T-helper 2 cell treated with Interferon-gamma antibody and Interleukin-4, amounts not matched to agents 5 μg/mL and 100 μg/mL, for 36 hours (primary cell): ENCODE measurements at regions not wholly inside any gene's neighbourhood (a gene's known extent, or its start where the extent isn't known, plus 50 kb on each side); places are given as distances from the start of the nearest gene placed in this dataset.

ENCODE experiments used
- DNase-seq: peaks from one replicate; pipeline ENCODE4 v3.0.0; 2021; ENCODE audit warnings: low spot score
- H3K27ac Mint-ChIP-seq: one replicate; pipeline ENCODE4 v1.8.0; 2021; ENCODE audit warnings: mild to moderate bottlenecking, mixed read lengths
- H3K27me3 Mint-ChIP-seq: one replicate; pipeline ENCODE4 v1.8.0; 2021; ENCODE audit warnings: low read depth, mixed read lengths
- H3K36me3 Mint-ChIP-seq: one replicate; pipeline ENCODE4 v1.8.0; 2021; ENCODE audit warnings: low read depth, mixed read lengths
- H3K4me1 Mint-ChIP-seq: one replicate; pipeline ENCODE4 v1.8.0; 2021; ENCODE audit warnings: low read depth, mixed read lengths
- H3K4me3 Mint-ChIP-seq: one replicate; pipeline ENCODE4 v1.8.0; 2022; ENCODE audit warnings: mild to moderate bottlenecking, moderate library complexity, mixed read lengths
- H3K9me3 Mint-ChIP-seq: one replicate; pipeline ENCODE4 v1.8.0; 2021; ENCODE audit warnings: mixed read lengths

DNA sequence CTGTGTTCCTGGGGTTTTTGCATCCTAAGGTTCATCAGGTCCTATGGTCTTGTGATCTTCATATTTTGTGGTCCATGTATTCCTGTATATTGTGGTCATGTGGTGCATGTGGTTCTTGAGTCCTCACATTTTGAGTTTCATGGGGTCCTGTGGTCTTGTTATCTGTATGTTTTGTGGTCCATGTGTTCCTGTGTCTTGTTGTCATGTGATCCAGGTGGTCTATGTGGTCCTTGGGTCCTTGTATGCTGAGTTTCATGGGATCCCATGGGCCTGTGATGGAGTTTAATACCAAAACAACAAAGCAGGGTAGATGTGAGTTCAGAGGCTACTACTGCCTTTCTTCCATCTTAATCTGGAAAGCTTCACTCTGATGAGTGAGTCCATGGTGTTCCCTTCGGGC is 166.4 kb downstream of the TMEM18 start:
- H3K27ac Mint-ChIP-seq: no peak overlapping the region
- no peaks in the 10 kb centered on the region for H3K9me3 Mint-ChIP-seq
- no peaks in the 10 kb centered on the region for H3K4me1 Mint-ChIP-seq
- H3K4me3 Mint-ChIP-seq: no peak overlapping the region
- no peaks in the 10 kb centered on the region for H3K36me3 Mint-ChIP-seq
- DNase-seq: no peak
- H3K27me3 Mint-ChIP-seq: peaks cover 6% of the 10 kb centered on the region

DNA sequence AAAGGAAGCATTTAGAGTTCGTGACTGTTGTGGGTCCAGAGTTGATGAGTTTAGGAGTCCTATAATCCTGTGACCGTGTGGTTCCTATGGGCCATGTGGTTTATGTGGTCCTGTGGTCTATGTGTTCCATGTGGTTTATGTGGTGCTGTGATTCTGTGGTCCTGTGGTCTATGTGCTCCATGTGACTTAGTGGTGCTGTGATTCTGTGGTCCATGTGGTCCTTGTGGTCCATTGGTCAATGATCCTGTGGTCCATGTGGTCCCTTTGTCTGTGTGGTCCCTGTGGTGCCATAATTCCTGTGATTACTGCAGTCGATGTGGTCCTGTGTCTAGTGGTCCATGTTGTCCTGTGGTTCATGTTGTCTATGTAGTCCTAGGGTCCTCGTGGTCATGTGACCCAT is 167.3 kb downstream of the TMEM18 start:
- Mint-ChIP-seq H3K27me3 (peaks cover 6% of the 10 kb centered on the region), H3K4me3 (no peak overlapping the region), H3K36me3 (no peaks in the 10 kb centered on the region), H3K27ac (no peak overlapping the region), H3K9me3 (no peaks in the 10 kb centered on the region), H3K4me1 (no peaks in the 10 kb centered on the region)
- no peak for DNase-seq

DNA sequence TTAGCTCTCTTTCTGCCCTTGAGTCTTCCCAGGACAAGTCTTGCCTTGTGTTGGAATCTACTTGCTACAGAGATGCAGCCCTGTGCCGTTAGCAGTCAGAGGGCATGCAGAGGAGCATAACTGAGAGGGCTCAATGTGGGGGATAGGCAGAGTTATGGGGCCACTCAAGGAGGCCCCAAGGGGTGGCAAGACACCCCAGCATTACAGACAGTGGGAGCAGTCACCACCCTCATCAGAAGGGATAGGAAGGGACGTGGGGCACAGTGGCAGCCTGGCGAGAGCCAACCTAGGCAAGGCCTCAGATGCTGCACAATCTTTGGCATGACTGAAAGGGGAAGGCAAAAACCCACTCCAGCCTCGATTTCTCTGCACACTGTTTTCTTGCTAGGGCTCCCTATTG is 169.1 kb downstream of the TMEM18 start:
- Mint-ChIP-seq H3K27me3 (peaks cover 5% of the 10 kb centered on the region), H3K9me3 (no peaks in the 10 kb centered on the region), H3K4me1 (no peaks in the 10 kb centered on the region), H3K27ac (no peak overlapping the region), H3K4me3 (no peak overlapping the region), H3K36me3 (no peaks in the 10 kb centered on the region)
- DNase-seq: no peak

DNA sequence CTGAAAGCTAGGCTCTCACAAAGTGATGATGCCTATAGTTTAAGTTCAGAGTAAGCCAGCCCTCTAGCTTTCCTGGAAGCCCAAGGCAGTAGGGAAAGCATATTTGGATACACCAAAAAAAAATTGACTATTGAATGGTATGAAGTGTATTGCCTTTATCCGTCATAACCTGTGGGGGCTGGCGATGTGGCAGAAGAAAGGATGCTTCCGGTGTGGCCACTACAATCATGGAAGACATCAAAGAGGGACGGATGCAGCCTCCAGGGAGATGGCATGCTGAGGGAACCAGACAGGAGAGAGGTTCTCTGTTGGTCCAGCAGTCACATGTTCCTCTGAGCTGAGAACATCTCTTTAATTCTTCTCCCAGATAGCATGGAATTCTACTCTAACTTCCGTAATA is 170.3 kb downstream of the TMEM18 start:
- Mint-ChIP-seq H3K9me3 (no peaks in the 10 kb centered on the region), H3K27me3 (peaks cover 2% of the 10 kb centered on the region)

DNA sequence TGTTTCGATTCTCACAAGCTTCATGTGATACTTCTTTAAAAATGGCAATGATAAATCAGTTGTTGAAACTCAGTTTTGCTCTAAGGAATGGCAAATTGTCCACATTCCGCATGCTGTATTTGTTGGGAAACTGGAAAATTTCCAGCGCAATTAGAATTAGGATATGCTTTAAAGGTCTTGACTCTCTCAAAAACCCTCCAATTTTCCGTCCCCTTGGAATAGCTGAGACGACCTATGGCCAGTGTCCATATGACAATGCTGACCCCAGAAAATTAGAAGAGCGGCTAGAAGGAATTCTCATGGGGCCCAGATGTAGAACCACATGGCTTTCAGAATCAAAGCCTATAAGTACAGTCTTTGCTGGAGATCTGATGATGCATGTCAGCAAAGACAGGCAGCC is 170.8 kb downstream of the TMEM18 start:
- H3K4me3 Mint-ChIP-seq: no peak overlapping the region
- H3K4me1 Mint-ChIP-seq: no peaks in the 10 kb centered on the region
- H3K36me3 Mint-ChIP-seq: no peaks in the 10 kb centered on the region
- no peaks in the 10 kb centered on the region for H3K9me3 Mint-ChIP-seq
- no peak for DNase-seq
- H3K27me3 Mint-ChIP-seq: peaks cover 2% of the 10 kb centered on the region
- H3K27ac Mint-ChIP-seq: no peak overlapping the region

More for the DNA sequence above, 170.3 kb downstream of the TMEM18 start:
- no peak for DNase-seq
- H3K4me3 Mint-ChIP-seq: no peak overlapping the region
- no peaks in the 10 kb centered on the region for H3K36me3 Mint-ChIP-seq
- H3K27ac Mint-ChIP-seq: no peak overlapping the region
- no peaks in the 10 kb centered on the region for H3K4me1 Mint-ChIP-seq

DNA sequence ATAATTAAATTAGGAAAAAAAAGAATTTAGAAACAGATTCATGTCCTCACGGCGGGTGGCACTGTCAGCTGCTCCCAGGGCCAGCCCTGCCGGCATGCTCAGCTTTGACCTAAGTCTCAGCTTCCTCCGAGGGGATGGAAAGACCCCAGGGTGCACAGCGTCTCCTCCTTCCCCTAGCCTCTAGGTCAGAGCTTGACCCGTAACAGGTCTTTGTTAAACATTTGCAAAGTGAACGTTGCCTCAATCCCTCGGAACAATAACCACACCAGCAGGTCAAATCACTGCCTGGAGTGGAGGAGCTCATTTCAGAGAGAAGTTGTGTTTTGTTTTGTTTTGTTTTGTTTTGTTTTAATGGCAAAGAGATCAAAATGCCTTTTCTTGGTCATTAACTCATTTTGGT is 171.3 kb downstream of the TMEM18 start:
- H3K27ac Mint-ChIP-seq: no peak overlapping the region
- H3K9me3 Mint-ChIP-seq: no peaks in the 10 kb centered on the region
- H3K4me1 Mint-ChIP-seq: no peaks in the 10 kb centered on the region
- no peak overlapping the region for H3K4me3 Mint-ChIP-seq
- no peaks in the 10 kb centered on the region for H3K36me3 Mint-ChIP-seq
- DNase-seq: no peak
- peaks cover 2% of the 10 kb centered on the region for H3K27me3 Mint-ChIP-seq

DNA sequence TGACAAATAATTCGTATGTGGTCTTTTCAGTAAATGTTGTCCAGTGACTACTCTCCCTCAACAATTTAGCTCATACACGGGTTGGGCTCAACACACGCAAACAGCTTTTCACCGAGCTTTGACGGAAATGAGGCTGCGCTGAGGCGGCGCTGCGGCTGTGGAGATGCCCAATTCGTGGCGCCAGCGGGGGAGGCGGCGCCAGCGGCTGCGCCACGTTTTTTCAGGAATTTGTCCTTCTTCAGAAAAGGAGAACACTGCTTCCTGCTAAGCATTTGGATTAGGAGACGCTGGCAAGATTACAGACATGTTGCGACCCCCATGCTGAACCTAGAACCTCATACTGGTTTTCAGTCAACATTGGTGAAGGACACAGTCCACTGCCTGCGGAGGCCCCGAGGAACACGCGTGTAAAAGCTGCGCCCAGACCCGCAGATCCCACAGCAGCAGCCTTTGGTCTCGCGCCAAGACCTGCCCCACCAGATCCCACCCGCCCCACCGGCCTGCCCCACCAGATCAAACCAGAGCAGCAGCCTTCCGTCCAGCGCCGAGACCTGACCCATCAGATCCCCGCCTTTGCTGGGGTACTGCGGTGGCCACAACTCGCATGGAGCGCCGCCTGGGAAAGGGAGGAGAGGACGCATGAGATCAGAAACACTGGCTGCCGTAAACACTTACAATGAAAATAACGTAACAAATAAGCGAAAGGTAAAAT is 173.8 kb downstream of the TMEM18 start:
- Mint-ChIP-seq H3K27me3 (peaks cover 2% of the 10 kb centered on the region), H3K4me1 (no peaks in the 10 kb centered on the region), H3K9me3 (no peaks in the 10 kb centered on the region)

DNA sequence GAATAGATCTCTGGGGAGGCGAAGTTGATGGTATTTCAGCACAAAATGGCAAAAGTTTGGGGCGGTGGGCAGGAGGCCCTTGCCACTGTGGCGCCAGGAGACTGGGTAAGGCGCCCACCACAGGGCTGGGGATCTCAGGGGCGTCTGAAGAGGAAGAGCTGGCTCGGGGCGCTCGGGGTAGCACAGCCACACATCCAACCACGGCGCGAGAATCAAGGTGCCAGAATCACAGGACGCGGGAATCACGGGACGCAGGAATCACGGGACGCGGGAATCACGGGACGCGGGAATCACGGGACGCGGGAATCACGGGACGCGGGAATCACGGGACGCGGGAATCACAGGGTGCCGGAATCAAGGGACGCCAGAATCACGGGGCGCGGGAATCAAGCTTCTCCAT is 174.4 kb downstream of the TMEM18 start:
- no peak overlapping the region for H3K27ac Mint-ChIP-seq
- no peak for DNase-seq
- H3K36me3 Mint-ChIP-seq: no peaks in the 10 kb centered on the region
- H3K4me1 Mint-ChIP-seq: no peaks in the 10 kb centered on the region
- no peaks in the 10 kb centered on the region for H3K9me3 Mint-ChIP-seq
- peaks cover 2% of the 10 kb centered on the region for H3K27me3 Mint-ChIP-seq
- H3K4me3 Mint-ChIP-seq: no peak overlapping the region

More for the DNA sequence above, 173.8 kb downstream of the TMEM18 start:
- Mint-ChIP-seq H3K4me3 (no peak overlapping the region), H3K36me3 (no peaks in the 10 kb centered on the region), H3K27ac (no peak overlapping the region)
- no peak for DNase-seq

DNA sequence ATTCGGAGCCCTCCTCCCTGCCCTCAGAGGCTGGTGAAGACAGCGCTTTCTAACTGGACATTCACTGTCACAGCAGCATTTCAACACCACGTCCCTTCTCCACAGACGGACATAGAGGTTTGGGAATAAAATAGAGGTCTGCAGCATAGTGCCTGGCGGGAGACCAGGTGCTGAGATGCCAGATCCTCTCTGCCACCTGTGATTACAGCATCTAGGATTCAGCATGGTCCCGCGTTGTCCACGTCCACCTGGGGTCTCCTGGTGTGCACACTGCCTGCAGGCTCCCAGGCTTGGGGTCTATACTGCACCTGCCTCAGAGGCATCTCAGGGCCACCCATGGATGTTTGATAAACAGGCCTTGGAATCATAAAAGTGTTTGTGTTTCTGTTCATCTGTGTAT is 175.5 kb downstream of the TMEM18 start:
- DNase-seq: no peak
- Mint-ChIP-seq H3K36me3 (no peaks in the 10 kb centered on the region), H3K9me3 (no peaks in the 10 kb centered on the region), H3K27ac (no peak overlapping the region), H3K4me1 (peaks cover 1% of the 10 kb centered on the region), H3K4me3 (no peak overlapping the region), H3K27me3 (no peaks in the 10 kb centered on the region)

DNA sequence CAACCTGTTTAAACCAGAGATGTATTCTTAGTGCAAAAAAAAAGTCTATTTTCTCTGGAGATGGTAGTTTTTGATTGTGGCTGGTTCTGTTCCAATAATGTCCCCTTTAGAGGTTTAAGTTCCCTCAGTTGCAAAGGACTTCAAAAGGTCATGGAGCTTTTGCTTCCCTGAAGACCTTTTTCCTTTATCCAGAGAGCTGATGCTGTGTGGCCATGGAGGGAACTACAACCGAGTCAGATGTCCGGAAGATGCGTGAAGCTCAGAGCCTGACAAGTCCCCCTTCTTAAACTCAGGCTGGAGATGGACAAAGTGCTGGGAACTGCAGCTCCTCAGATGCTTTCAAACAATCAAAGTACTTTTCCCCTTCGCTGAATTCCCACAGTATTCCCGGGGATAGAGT is 176.1 kb downstream of the TMEM18 start:
- DNase-seq: no peak
- Mint-ChIP-seq H3K4me3 (no peak overlapping the region), H3K9me3 (no peaks in the 10 kb centered on the region), H3K4me1 (peaks cover 1% of the 10 kb centered on the region), H3K36me3 (no peaks in the 10 kb centered on the region), H3K27ac (no peak overlapping the region), H3K27me3 (no peaks in the 10 kb centered on the region)

DNA sequence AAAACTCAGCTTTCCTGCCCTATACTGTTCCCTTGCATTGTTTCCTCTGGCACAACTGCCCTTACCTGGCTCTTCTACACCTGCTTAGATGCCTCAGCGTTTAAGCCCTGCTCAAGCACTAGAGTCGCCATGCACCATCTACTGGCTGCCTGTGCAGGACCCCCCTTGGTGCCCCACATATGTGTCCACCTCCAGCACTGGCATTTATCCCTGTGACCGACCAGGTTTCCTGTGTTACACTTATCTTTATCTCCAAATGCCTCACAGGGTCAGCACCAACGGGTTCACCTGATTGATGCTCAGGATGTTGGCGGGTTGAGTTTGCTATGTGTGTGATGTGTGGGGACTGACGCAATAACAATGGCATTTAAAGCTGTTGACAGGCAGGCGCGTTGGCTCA is 177.5 kb downstream of the TMEM18 start:
- Mint-ChIP-seq H3K36me3 (no peaks in the 10 kb centered on the region), H3K4me3 (no peak overlapping the region), H3K27me3 (no peaks in the 10 kb centered on the region), H3K9me3 (no peaks in the 10 kb centered on the region), H3K4me1 (peaks cover 1% of the 10 kb centered on the region), H3K27ac (no peak overlapping the region)
- no peak for DNase-seq

DNA sequence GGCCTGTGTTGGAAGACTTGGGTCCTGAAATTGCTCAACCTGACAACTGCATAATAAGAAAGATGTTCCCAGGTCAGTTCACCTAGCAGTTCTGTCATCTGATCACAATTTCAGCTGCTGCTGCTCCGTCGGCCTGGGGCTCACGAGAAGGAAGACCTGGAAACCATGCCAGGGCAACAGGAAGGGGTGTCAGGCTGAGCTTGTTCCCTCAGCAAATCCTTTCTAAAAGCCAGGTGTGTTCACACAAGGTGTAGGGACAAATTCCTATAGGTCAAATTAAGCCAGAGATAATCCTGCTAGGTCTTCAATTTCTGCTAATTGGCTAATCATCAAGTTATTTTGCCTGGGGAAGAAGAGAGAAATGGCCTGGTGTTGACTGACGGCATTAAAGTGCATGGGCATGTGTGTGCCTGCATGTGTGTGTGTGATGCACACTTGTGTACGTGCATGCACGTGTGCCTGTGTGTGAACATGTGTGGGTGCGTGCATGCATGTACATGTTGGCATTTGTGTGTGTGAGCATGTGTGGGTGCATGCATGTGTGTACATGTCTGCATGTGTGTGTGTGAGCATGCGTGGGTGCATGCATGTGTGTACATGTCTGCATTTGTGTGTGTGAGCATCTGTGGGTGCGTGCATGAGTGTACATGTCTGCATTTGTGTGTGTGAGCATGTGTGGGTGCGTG is 178.6 kb downstream of the TMEM18 start:
- Mint-ChIP-seq H3K27me3 (no peaks in the 10 kb centered on the region), H3K4me3 (no peak overlapping the region), H3K36me3 (no peaks in the 10 kb centered on the region), H3K4me1 (peaks cover 1% of the 10 kb centered on the region), H3K27ac (no peak overlapping the region), H3K9me3 (no peaks in the 10 kb centered on the region)
- DNase-seq: no peak

DNA sequence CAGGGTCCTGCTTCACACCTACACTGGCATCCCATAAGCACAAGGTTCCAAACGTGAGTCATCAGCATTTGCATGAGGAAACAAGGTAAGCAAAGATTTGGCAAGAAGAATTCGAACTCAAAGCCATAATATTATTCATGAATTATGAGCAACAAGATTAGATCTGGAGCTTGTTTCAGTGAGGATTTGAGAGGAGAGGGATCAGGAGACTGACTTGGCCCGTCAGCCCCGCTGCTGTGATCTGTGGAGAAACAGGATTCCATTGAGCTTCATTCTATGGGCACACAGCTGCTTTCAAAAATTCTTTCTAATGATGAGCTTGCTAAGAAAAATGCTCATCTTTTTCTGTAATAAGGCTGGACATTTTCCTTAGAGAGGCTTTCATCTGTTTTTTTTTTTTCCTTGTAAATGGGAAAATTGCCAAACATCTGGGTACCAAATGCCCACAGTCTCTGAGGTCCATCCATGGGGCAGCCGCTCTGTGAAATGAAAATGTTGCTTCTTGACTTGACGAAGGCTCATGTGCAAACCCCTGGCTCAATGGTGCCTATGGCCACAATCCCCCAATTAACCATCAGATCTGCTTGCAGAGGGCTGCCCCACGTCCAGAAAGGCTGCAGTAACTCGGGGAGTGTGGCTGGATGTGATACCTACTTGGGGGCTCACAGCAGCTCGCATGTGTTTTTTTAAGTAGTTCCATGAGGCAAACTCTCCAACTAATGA is 179.3 kb downstream of the TMEM18 start:
- no peak for DNase-seq
- Mint-ChIP-seq H3K4me3 (no peak overlapping the region), H3K36me3 (no peaks in the 10 kb centered on the region), H3K27ac (no peak overlapping the region), H3K9me3 (no peaks in the 10 kb centered on the region), H3K4me1 (peaks cover 1% of the 10 kb centered on the region), H3K27me3 (no peaks in the 10 kb centered on the region)

DNA sequence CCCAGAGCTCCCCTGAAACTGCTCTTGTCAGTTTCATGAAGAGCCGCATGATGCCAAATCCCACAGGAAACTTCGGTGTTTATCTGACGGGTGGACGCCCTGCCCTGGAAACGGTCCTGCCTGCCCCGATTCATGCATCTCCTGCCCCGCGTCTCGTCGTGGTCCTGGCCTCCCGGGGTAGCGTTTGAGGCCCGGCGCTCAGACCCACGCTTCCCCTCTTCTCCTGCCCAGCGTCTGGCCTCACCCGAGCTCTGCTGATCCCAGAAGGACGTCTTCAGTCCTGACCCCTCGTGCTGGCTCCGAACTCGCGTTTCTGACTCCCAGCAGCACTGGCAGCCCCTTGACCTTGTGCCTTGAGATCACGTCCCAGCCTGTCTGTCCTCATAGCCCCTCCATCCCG is 180.5 kb downstream of the TMEM18 start:
- no peak overlapping the region for H3K27ac Mint-ChIP-seq
- H3K9me3 Mint-ChIP-seq: no peaks in the 10 kb centered on the region
- H3K4me3 Mint-ChIP-seq: no peak overlapping the region

More for the DNA sequence above, 180.5 kb downstream of the TMEM18 start:
- DNase-seq: no peak
- no peaks in the 10 kb centered on the region for H3K27me3 Mint-ChIP-seq
- H3K36me3 Mint-ChIP-seq: no peaks in the 10 kb centered on the region
- H3K4me1 Mint-ChIP-seq: peaks cover 1% of the 10 kb centered on the region
